Gastrocnemius medialis (tissue), 4 donors: ENCODE measurements at regions not wholly inside any gene's neighbourhood (a gene's known extent, or its start where the extent isn't known, plus 50 kb on each side); places are given as distances from the start of the nearest gene placed in this dataset.

Experiments
- POLR2A ChIP-seq, 2 donors: fragments of 450-650 bp; IDR thresholded peaks; one replicate each; pipeline ENCODE4 v1.6.1; 2017; ENCODE audit warnings: antibody characterized with exemption in 2 of 2, mild to moderate bottlenecking in 2 of 2, moderate library complexity in 2 of 2
- TF ChIP-seq, protein P1 (sequence below), 5 experiments: fragments of 450-650 bp in 3 of 5; fragments of 200-600 bp in 2 of 5; sonication (generic) in 2 of 5; IDR thresholded peaks in 4 of 5; conservative IDR thresholded peaks in 1 of 5; 1 replicate in 4 of 5; 2 replicates in 1 of 5; pipeline ENCODE4 v1.5.1; 2016 to 2019; ENCODE audit warnings: antibody characterized with exemption in 5 of 5, mild to moderate bottlenecking in 3 of 5, moderate library complexity in 3 of 5

DNA sequence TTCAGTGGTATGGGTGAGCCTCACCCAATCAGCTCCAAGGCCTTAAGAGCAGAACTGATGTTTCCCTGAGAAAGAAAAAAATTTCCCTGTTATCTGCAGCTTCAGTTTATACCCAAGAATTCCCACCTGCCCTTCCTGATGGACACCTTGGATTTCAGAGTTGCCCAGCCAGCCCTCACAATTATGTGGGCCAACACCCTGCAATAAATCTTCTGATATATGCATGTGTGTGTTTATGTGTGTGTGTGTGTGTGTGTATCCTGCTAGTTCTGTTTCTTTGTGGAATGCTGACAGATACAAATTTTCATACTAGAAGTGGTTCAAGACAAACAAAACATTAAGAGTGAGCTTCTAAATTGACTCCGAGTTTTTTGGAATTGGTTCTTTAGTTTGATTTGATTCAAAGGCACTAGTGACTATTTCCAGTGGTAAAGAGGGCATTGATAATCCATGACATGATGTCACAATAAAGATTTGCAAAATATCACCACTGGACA, 246.6 kb upstream of the BTBD3 start:
- TF ChIP-seq, protein P1, sequence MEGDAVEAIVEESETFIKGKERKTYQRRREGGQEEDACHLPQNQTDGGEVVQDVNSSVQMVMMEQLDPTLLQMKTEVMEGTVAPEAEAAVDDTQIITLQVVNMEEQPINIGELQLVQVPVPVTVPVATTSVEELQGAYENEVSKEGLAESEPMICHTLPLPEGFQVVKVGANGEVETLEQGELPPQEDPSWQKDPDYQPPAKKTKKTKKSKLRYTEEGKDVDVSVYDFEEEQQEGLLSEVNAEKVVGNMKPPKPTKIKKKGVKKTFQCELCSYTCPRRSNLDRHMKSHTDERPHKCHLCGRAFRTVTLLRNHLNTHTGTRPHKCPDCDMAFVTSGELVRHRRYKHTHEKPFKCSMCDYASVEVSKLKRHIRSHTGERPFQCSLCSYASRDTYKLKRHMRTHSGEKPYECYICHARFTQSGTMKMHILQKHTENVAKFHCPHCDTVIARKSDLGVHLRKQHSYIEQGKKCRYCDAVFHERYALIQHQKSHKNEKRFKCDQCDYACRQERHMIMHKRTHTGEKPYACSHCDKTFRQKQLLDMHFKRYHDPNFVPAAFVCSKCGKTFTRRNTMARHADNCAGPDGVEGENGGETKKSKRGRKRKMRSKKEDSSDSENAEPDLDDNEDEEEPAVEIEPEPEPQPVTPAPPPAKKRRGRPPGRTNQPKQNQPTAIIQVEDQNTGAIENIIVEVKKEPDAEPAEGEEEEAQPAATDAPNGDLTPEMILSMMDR (IDR thresholded peaks at IDR 0.05 in 4 of 5, conservative IDR thresholded peaks at IDR 0.05 in 1 of 5): no peak
- no peak for TF ChIP-seq POLR2A (IDR thresholded peaks at IDR 0.05)
